Lower leg skin (tissue), 4 donors: ENCODE measurements at regions not wholly inside any gene's neighbourhood (a gene's known extent, or its start where the extent isn't known, plus 50 kb on each side); places are given as distances from the start of the nearest gene placed in this dataset.
"Not testable (repeated sequence)": the region's sequence is repeated elsewhere in the genome, so short reads cannot be mapped to it uniquely, and the experiment has no call there.

Experiments
- DNase-seq, 2 donors: peaks; one replicate each; pipeline ENCODE4 v3.0.0-alpha.2; 2019; ENCODE audit warnings: low spot score in 2 of 2
- H3K4me3 ChIP-seq: fragments of 200-600 bp; sonication (generic); 2 replicates; pipeline ENCODE4 v1.5.1; 2017; ENCODE audit warnings: mild to moderate bottlenecking, low read depth; ENCODE audit not compliant: poor library complexity, severe bottlenecking
- CTCF ChIP-seq, 3 donors: fragments of 450-650 bp; IDR thresholded peaks; one replicate each; pipeline ENCODE4 v1.5.1; 2016; ENCODE audit warnings: antibody characterized with exemption in 3 of 3, mild to moderate bottlenecking in 3 of 3, moderate library complexity in 2 of 3
- POLR2A ChIP-seq, 2 donors: fragments of 450-650 bp; IDR thresholded peaks; one replicate each; pipeline ENCODE4 v1.6.1; 2016 to 2017; ENCODE audit warnings: antibody characterized with exemption in 2 of 2, mild to moderate bottlenecking in 1 of 2, moderate library complexity in 1 of 2
- WGBS, 2 donors: methylation state at CpG; one replicate each; pipeline ENCODE4 v1.1.5; 2018; 5-methylcytosine and 5-hydroxymethylcytosine counted together
- intact Hi-C: fragments of 100-400 bp; cut with DNase I; formaldehyde crosslinking; loops from one replicate; pipeline ENCODE4 v1.15.0; 2023; ENCODE audit warnings: low total_unique reads

- 44% methylated on average over 2 of the region's 2 CpGs for WGBS, 2 donors
- H3K4me3 ChIP-seq = no peak overlapping the region
- no peak for DNase-seq
- intact Hi-C loops = no loop called here
- TF ChIP-seq POLR2A (IDR thresholded peaks at IDR 0.05) = no peak
- TF ChIP-seq CTCF (IDR thresholded peaks at IDR 0.05) = no peak
Measured at GRCh38 chr10:52387744-52388143, 73.7 kb downstream of the DKK1 start.

- 55 to 66% methylated on average over 2 of the region's 2 CpGs for WGBS, 2 donors
- no peak overlapping the region for H3K4me3 ChIP-seq
- DNase-seq = no peak
- intact Hi-C loops = no loop called here
- TF ChIP-seq CTCF (IDR thresholded peaks at IDR 0.05) (no peak), POLR2A (IDR thresholded peaks at IDR 0.05) (no peak)
Measured at GRCh38 chr10:52390388-52390787, 76.3 kb downstream of the DKK1 start.

GRCh38 chr10:52391927-52392602 lies 78.0 kb downstream of the DKK1 start:
- no peak for DNase-seq
- TF ChIP-seq POLR2A (IDR thresholded peaks at IDR 0.05) (no peak), CTCF (IDR thresholded peaks at IDR 0.05) (no peak)
- no peak overlapping the region for H3K4me3 ChIP-seq
- intact Hi-C loops = no loop called here
- 63 to 68% methylated on average over 7 of the region's 7 CpGs for WGBS, 2 donors

GRCh38 chr10:52394246-52394645 lies 80.2 kb downstream of the DKK1 start:
- intact Hi-C loops = no loop called here
- TF ChIP-seq CTCF (IDR thresholded peaks at IDR 0.05) (no peak), POLR2A (IDR thresholded peaks at IDR 0.05) (no peak)
- WGBS, 2 donors = 49 to 66% methylated on average over 1 of the region's 1 CpG
- no peak overlapping the region for H3K4me3 ChIP-seq
- DNase-seq = no peak

GRCh38 chr10:52400562-52400961 lies 86.5 kb downstream of the DKK1 start:
- TF ChIP-seq CTCF (IDR thresholded peaks at IDR 0.05) (no peak), POLR2A (IDR thresholded peaks at IDR 0.05) (no peak)
- intact Hi-C loops = no loop called here
- WGBS, 2 donors = 38 to 66% methylated on average over 1 of the region's 1 CpG
- no peak overlapping the region for H3K4me3 ChIP-seq
- no peak for DNase-seq

GRCh38 chr10:52403801-52404200 lies 89.7 kb downstream of the DKK1 start:
- DNase-seq, intact Hi-C loops, H3K4me3 ChIP-seq: not testable (repeated sequence)
- WGBS, 2 donors = 60 to 83% methylated on average over 3 of the region's 3 CpGs
